ENCODE measurements at regions not wholly inside any gene's neighbourhood (a gene's known extent, or its start where the extent isn't known, plus 50 kb on each side); places are given as distances from the start of the nearest gene placed in this dataset.
A peak's percentile ranks its signal among the peaks of the same experiment; 100 is the strongest.
"Not testable (repeated sequence)": the region's sequence is repeated elsewhere in the genome, so short reads cannot be mapped to it uniquely, and the experiment has no call there.

- DNase-seq (ENCODE audit: low read depth), result no peak
- TF ChIP-seq CTCF (IDR thresholded peaks at IDR 0.05; ENCODE audit: control insufficient read depth, insufficient read depth, low read depth, low read length, missing control alignments), result peak; percentile 30
- H3K4me3 ChIP-seq (ENCODE audit: control insufficient read depth, low read depth, low read length), result no peak overlapping the region
These were observed 179.0 kb upstream of the IGF1 start for GRCh38 chr12:102659200-102659911.

GRCh38 chr12:102653406-102653805, 173.0 kb upstream of the IGF1 start:
- TF ChIP-seq CTCF (IDR thresholded peaks at IDR 0.05; ENCODE audit: control insufficient read depth, insufficient read depth, low read depth, low read length, missing control alignments), result no peak

GRCh38 chr12:102652645-102653313, 172.4 kb upstream of the IGF1 start:
- DNase-seq (ENCODE audit: low read depth), result no peak
- H3K4me3 ChIP-seq (ENCODE audit: control insufficient read depth, low read depth, low read length), result no peak overlapping the region
- no peak for TF ChIP-seq CTCF (IDR thresholded peaks at IDR 0.05; ENCODE audit: control insufficient read depth, insufficient read depth, low read depth, low read length, missing control alignments)

More at GRCh38 chr12:102653406-102653805, 173.0 kb upstream of the IGF1 start:
- H3K4me3 ChIP-seq (ENCODE audit: control insufficient read depth, low read depth, low read length), result no peak overlapping the region
- DNase-seq (ENCODE audit: low read depth), result no peak

GRCh38 chr12:102645968-102646367, 165.6 kb upstream of the IGF1 start:
- no peak overlapping the region for H3K4me3 ChIP-seq (ENCODE audit: control insufficient read depth, low read depth, low read length)
- TF ChIP-seq CTCF (IDR thresholded peaks at IDR 0.05; ENCODE audit: control insufficient read depth, insufficient read depth, low read depth, low read length, missing control alignments), result no peak
- DNase-seq (ENCODE audit: low read depth), result no peak

- no peak for TF ChIP-seq CTCF (IDR thresholded peaks at IDR 0.05; ENCODE audit: control insufficient read depth, insufficient read depth, low read depth, low read length, missing control alignments)
- no peak overlapping the region for H3K4me3 ChIP-seq (ENCODE audit: control insufficient read depth, low read depth, low read length)
- no peak for DNase-seq (ENCODE audit: low read depth)
These were observed 163.7 kb upstream of the IGF1 start for GRCh38 chr12:102643879-102644575.

- DNase-seq (ENCODE audit: low read depth), result peak; percentile 31
- no peak overlapping the region for H3K4me3 ChIP-seq (ENCODE audit: control insufficient read depth, low read depth, low read length)
- no peak for TF ChIP-seq CTCF (IDR thresholded peaks at IDR 0.05; ENCODE audit: control insufficient read depth, insufficient read depth, low read depth, low read length, missing control alignments)
These were observed 161.8 kb upstream of the IGF1 start for GRCh38 chr12:102642199-102642598.

- not testable (repeated sequence) for H3K4me3 ChIP-seq (ENCODE audit: control insufficient read depth, low read depth, low read length); DNase-seq (ENCODE audit: low read depth)
These were observed 160.3 kb upstream of the IGF1 start for GRCh38 chr12:102640658-102641057.
